ENCODE measurements at regions not wholly inside any gene's neighbourhood (a gene's known extent, or its start where the extent isn't known, plus 50 kb on each side); places are given as distances from the start of the nearest gene placed in this dataset.

GRCh38 chr12:126093908-126094307 is 1028.7 kb downstream of the AACS start:
- Mint-ChIP-seq H3K9me3 (peaks cover 5 to 11% of the 10 kb centered on the region in 2 donors), H3K4me1 (no peaks in the 10 kb centered on the region), H3K27me3 (ENCODE audit: low read depth in 2 of 2) (no peaks in the 10 kb centered on the region), H3K27ac (no peak overlapping the region), H3K4me3 (no peak overlapping the region), H3K36me3 (no peaks in the 10 kb centered on the region)
- Histone ChIP-seq H3K4me3 (ENCODE audit: low read length) (no peak overlapping the region), H3K27ac (ENCODE audit: low read length) (no peak overlapping the region), H3K36me3 (ENCODE audit: control insufficient read depth, insufficient read depth, low read length) (no peaks in the 10 kb centered on the region), H3K4me1 (ENCODE audit: control insufficient read depth, insufficient read depth, low read length) (no peaks in the 10 kb centered on the region), H3K27me3 (ENCODE audit: control insufficient read depth, insufficient read depth, low read length) (no peaks in the 10 kb centered on the region), H3K9me3 (ENCODE audit: control insufficient read depth, insufficient read depth, low read length) (peaks cover 6% of the 10 kb centered on the region)
- intact Hi-C loops (cut with micrococcal nuclease) = no loop called here
- no peak for TF ChIP-seq CTCF (IDR thresholded peaks at IDR 0.05)
- DNase-seq = no peak
- WGBS (ENCODE audit: insufficient coverage) = no CpG with 5 or more reads among the region's 1 CpG
- no peak for ATAC-seq

- no peaks in the 10 kb centered on the region for H3K27me3 ChIP-seq (ENCODE audit: control insufficient read depth, insufficient read depth, low read length)
- ATAC-seq (no peak), DNase-seq (no peak)
- no peaks in the 10 kb centered on the region for H3K4me1 ChIP-seq (ENCODE audit: control insufficient read depth, insufficient read depth, low read length)
- H3K4me3 ChIP-seq (ENCODE audit: low read length) = no peak overlapping the region
- peaks cover 5% of the 10 kb centered on the region for H3K9me3 ChIP-seq (ENCODE audit: control insufficient read depth, insufficient read depth, low read length)
- H3K27ac Mint-ChIP-seq = no peak overlapping the region
- TF ChIP-seq CTCF (IDR thresholded peaks at IDR 0.05) = no peak
- WGBS (ENCODE audit: insufficient coverage) = 82% methylated on average over 2 of the region's 3 CpGs
- H3K27me3 Mint-ChIP-seq (ENCODE audit: low read depth in 2 of 2) = no peaks in the 10 kb centered on the region
- intact Hi-C loops (cut with micrococcal nuclease) = no loop called here
- peaks cover 10 to 11% of the 10 kb centered on the region in 2 donors for H3K9me3 Mint-ChIP-seq
- H3K36me3 Mint-ChIP-seq = no peaks in the 10 kb centered on the region
- H3K27ac ChIP-seq (ENCODE audit: low read length) = no peak overlapping the region
- no peaks in the 10 kb centered on the region for H3K4me1 Mint-ChIP-seq
- no peak overlapping the region for H3K4me3 Mint-ChIP-seq
- H3K36me3 ChIP-seq (ENCODE audit: control insufficient read depth, insufficient read depth, low read length) = no peaks in the 10 kb centered on the region
Observed at GRCh38 chr12:126095748-126096510, 1030.7 kb downstream of the AACS start.

GRCh38 chr12:126106706-126107105 is 1041.5 kb downstream of the AACS start:
- Histone ChIP-seq H3K27me3 (ENCODE audit: control insufficient read depth, insufficient read depth, low read length) (no peaks in the 10 kb centered on the region), H3K9me3 (ENCODE audit: control insufficient read depth, insufficient read depth, low read length) (no peaks in the 10 kb centered on the region), H3K4me1 (ENCODE audit: control insufficient read depth, insufficient read depth, low read length) (no peaks in the 10 kb centered on the region), H3K27ac (ENCODE audit: low read length) (no peak overlapping the region), H3K36me3 (ENCODE audit: control insufficient read depth, insufficient read depth, low read length) (no peaks in the 10 kb centered on the region), H3K4me3 (ENCODE audit: low read length) (no peak overlapping the region)
- no peaks in the 10 kb centered on the region for H3K36me3 Mint-ChIP-seq
- no peak for TF ChIP-seq CTCF (IDR thresholded peaks at IDR 0.05)
- intact Hi-C loops (cut with micrococcal nuclease) = no loop called here
- DNase-seq = no peak
- H3K4me1 Mint-ChIP-seq = no peaks in the 10 kb centered on the region
- no peaks in the 10 kb centered on the region for H3K27me3 Mint-ChIP-seq (ENCODE audit: low read depth in 2 of 2)
- no peak overlapping the region for H3K27ac Mint-ChIP-seq
- 62% methylated on average over 3 of the region's 4 CpGs for WGBS (ENCODE audit: insufficient coverage)
- no peak for ATAC-seq
- peaks cover 5 to 8% of the 10 kb centered on the region in 2 donors for H3K9me3 Mint-ChIP-seq
- no peak overlapping the region for H3K4me3 Mint-ChIP-seq

- Mint-ChIP-seq H3K4me1 (no peaks in the 10 kb centered on the region), H3K4me3 (no peak overlapping the region), H3K27ac (no peak overlapping the region), H3K36me3 (no peaks in the 10 kb centered on the region), H3K9me3 (peaks cover 5% of the 10 kb centered on the region in 2 donors), H3K27me3 (ENCODE audit: low read depth in 2 of 2) (no peaks in the 10 kb centered on the region)
- TF ChIP-seq CTCF (IDR thresholded peaks at IDR 0.05) = no peak
- no peaks in the 10 kb centered on the region for H3K9me3 ChIP-seq (ENCODE audit: control insufficient read depth, insufficient read depth, low read length)
- H3K4me1 ChIP-seq (ENCODE audit: control insufficient read depth, insufficient read depth, low read length) = no peaks in the 10 kb centered on the region
- no peaks in the 10 kb centered on the region for H3K36me3 ChIP-seq (ENCODE audit: control insufficient read depth, insufficient read depth, low read length)
- no peak overlapping the region for H3K27ac ChIP-seq (ENCODE audit: low read length)
- intact Hi-C loops (cut with micrococcal nuclease) = no loop called here
- no peak overlapping the region for H3K4me3 ChIP-seq (ENCODE audit: low read length)
- no peaks in the 10 kb centered on the region for H3K27me3 ChIP-seq (ENCODE audit: control insufficient read depth, insufficient read depth, low read length)
- DNase-seq = no peak
- ATAC-seq = no peak
- 82% methylated on average over 13 of the region's 13 CpGs for WGBS (ENCODE audit: insufficient coverage)
Observed at GRCh38 chr12:126107659-126108058, 1042.4 kb downstream of the AACS start.

All from natural killer cell (primary cell).